ENCODE measurements at regions not wholly inside any gene's neighbourhood (a gene's known extent, or its start where the extent isn't known, plus 50 kb on each side); places are given as distances from the start of the nearest gene placed in this dataset.

- DNase-seq: no peak
- Histone ChIP-seq H3K4me1 (no peaks in the 10 kb centered on the region), H3K9ac (ENCODE audit: low read depth in 2 of 2, low read length in 2 of 2) (no peak overlapping the region), H3K36me3 (no peaks in the 10 kb centered on the region), H3K9me3 (no peaks in the 10 kb centered on the region), H3K27ac (no peak overlapping the region), H3K4me3 (no peak overlapping the region), H3K27me3 (no peaks in the 10 kb centered on the region)
- TF ChIP-seq, protein P1, sequence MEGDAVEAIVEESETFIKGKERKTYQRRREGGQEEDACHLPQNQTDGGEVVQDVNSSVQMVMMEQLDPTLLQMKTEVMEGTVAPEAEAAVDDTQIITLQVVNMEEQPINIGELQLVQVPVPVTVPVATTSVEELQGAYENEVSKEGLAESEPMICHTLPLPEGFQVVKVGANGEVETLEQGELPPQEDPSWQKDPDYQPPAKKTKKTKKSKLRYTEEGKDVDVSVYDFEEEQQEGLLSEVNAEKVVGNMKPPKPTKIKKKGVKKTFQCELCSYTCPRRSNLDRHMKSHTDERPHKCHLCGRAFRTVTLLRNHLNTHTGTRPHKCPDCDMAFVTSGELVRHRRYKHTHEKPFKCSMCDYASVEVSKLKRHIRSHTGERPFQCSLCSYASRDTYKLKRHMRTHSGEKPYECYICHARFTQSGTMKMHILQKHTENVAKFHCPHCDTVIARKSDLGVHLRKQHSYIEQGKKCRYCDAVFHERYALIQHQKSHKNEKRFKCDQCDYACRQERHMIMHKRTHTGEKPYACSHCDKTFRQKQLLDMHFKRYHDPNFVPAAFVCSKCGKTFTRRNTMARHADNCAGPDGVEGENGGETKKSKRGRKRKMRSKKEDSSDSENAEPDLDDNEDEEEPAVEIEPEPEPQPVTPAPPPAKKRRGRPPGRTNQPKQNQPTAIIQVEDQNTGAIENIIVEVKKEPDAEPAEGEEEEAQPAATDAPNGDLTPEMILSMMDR (IDR thresholded peaks at IDR 0.05): no peak
- intact Hi-C loops (cut with DNase I): no loop called here
Observed at GRCh38 chr18:57991552-57991951, 52.5 kb upstream of the NEDD4L start.

GRCh38 chr18:57989536-57989935, 54.5 kb upstream of the NEDD4L start:
- no peaks in the 10 kb centered on the region for H3K36me3 ChIP-seq
- no peaks in the 10 kb centered on the region for H3K4me1 ChIP-seq
- H3K9me3 ChIP-seq: no peaks in the 10 kb centered on the region
- no peaks in the 10 kb centered on the region for H3K27me3 ChIP-seq
- no peak overlapping the region for H3K9ac ChIP-seq (ENCODE audit: low read depth in 2 of 2, low read length in 2 of 2)
- no peak overlapping the region for H3K27ac ChIP-seq
- intact Hi-C loops (cut with DNase I): no loop called here
- no peak for DNase-seq
- H3K4me3 ChIP-seq: no peak overlapping the region
- TF ChIP-seq, protein P1 (IDR thresholded peaks at IDR 0.05): no peak

DNA sequence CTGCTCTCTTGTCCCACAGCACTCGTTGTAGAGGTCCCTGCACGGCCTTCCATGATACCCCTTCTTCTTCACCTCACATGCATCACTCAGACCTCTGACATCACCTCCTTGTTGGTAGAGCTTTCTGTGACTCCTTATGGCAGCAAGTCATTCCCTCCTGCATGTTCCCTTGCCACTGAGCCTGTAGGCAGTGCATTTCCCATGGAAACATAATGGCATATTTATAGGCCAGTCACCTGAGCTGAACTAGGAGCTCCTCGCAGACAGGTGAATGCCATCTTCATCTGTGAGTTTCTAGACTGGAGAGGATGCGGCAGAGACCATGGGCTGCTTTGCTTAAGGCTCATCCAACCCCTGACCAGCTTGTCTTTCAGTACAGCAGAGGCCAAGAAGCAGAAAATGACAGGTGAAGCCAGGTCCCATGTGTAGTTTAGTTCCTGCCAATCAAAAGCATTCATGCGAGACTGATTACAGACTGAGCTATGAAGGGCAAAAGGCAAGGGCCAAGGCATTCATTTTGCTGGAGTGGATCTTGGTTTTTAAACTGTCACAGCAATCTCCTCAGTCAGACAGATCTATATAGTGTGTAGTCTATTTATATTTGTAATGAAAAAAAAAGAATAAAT, 59.4 kb upstream of the NEDD4L start:
- H3K9ac ChIP-seq (ENCODE audit: low read depth in 2 of 2, low read length in 2 of 2): no peak overlapping the region
- DNase-seq: no peak
- H3K36me3 ChIP-seq: no peaks in the 10 kb centered on the region
- H3K27me3 ChIP-seq: no peaks in the 10 kb centered on the region
- TF ChIP-seq, protein P1 (IDR thresholded peaks at IDR 0.05): no peak
- H3K27ac ChIP-seq: no peak overlapping the region
- no peak overlapping the region for H3K4me3 ChIP-seq
- no peaks in the 10 kb centered on the region for H3K9me3 ChIP-seq
- no peaks in the 10 kb centered on the region for H3K4me1 ChIP-seq
- intact Hi-C loops (cut with DNase I): no loop called here

DNA sequence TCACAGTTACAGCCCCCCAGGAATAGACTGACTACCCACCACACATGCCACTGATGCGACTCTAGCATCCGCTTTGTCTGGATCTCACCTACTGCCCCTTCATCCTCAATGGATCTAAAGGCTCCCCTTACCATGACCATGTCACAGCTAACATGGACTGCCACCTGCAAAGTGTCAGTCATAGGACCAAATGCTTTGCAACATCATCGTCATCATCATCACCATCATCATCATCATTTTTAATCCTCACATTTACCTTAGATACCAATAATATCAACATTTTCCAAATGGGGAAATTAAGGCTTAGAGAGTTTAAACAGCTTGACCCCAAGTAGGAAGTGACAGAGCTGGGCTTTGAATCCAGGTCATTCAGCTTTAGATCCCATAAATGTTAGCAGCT, 60.1 kb upstream of the NEDD4L start:
- Histone ChIP-seq H3K9ac (ENCODE audit: low read depth in 2 of 2, low read length in 2 of 2) (no peak overlapping the region), H3K4me3 (no peak overlapping the region), H3K9me3 (no peaks in the 10 kb centered on the region), H3K36me3 (no peaks in the 10 kb centered on the region), H3K4me1 (no peaks in the 10 kb centered on the region), H3K27ac (no peak overlapping the region), H3K27me3 (no peaks in the 10 kb centered on the region)
- intact Hi-C loops (cut with DNase I): no loop called here
- TF ChIP-seq, protein P1 (IDR thresholded peaks at IDR 0.05): no peak
- DNase-seq: no peak

- no peaks in the 10 kb centered on the region for H3K27me3 ChIP-seq
- H3K4me3 ChIP-seq: no peak overlapping the region
- no peak for DNase-seq
- no peaks in the 10 kb centered on the region for H3K36me3 ChIP-seq
- H3K4me1 ChIP-seq: no peaks in the 10 kb centered on the region
- H3K27ac ChIP-seq: no peak overlapping the region
- H3K9me3 ChIP-seq: no peaks in the 10 kb centered on the region
- intact Hi-C loops (cut with DNase I): no loop called here
- TF ChIP-seq, protein P1 (IDR thresholded peaks at IDR 0.05): no peak
- H3K9ac ChIP-seq (ENCODE audit: low read depth in 2 of 2, low read length in 2 of 2): no peak overlapping the region
Observed at GRCh38 chr18:57983472-57983871, 60.6 kb upstream of the NEDD4L start.

Data from colonic mucosa (tissue), 4 donors.